HFFc6 (cell line): ENCODE measurements at regions not wholly inside any gene's neighbourhood (a gene's known extent, or its start where the extent isn't known, plus 50 kb on each side); places are given as distances from the start of the nearest gene placed in this dataset.

ENCODE experiments used
- DNase-seq: peaks from one replicate; pipeline ENCODE4 v3.0.0-alpha.2; 2018
- H3K27ac Mint-ChIP-seq: 2 replicates; pipeline ENCODE4 v1.8.0; 2020; ENCODE audit warnings: mild to moderate bottlenecking, mixed read lengths
- H3K27me3 Mint-ChIP-seq: 2 replicates; pipeline ENCODE4 v1.8.0; 2021; ENCODE audit warnings: mild to moderate bottlenecking, moderate library complexity, mixed read lengths; ENCODE audit not compliant: insufficient read depth
- H3K36me3 Mint-ChIP-seq: 2 replicates; pipeline ENCODE4 v1.8.0; 2021; ENCODE audit warnings: low read depth, mixed read lengths
- H3K4me1 Mint-ChIP-seq: 2 replicates; pipeline ENCODE4 v1.8.0; 2020; ENCODE audit warnings: low read depth, mixed read lengths
- H3K4me3 Mint-ChIP-seq: 2 replicates; pipeline ENCODE4 v1.8.0; 2020; ENCODE audit warnings: mild to moderate bottlenecking, moderate library complexity, mixed read lengths
- H3K9me3 Mint-ChIP-seq: 2 replicates; pipeline ENCODE4 v1.8.0; 2020; ENCODE audit warnings: mild to moderate bottlenecking, mixed read lengths
- TF ChIP-seq, protein P1 (sequence below): fragments of 200-600 bp; sonication (generic); IDR thresholded peaks from 2 replicates; pipeline ENCODE4 v1.5.0; 2021; ENCODE audit warnings: antibody characterized with exemption, mild to moderate bottlenecking

- Mint-ChIP-seq H3K9me3 (peaks cover 7% of the 10 kb centered on the region), H3K36me3 (no peaks in the 10 kb centered on the region), H3K4me3 (no peak overlapping the region), H3K27ac (no peak overlapping the region; the same call in 1 of the 2 replicates), H3K27me3 (0 out of 2 replicates have a peak, but pooled peaks cover 4% of the 10 kb centered on the region), H3K4me1 (peaks cover 19% of the 10 kb centered on the region)
- TF ChIP-seq, protein P1, sequence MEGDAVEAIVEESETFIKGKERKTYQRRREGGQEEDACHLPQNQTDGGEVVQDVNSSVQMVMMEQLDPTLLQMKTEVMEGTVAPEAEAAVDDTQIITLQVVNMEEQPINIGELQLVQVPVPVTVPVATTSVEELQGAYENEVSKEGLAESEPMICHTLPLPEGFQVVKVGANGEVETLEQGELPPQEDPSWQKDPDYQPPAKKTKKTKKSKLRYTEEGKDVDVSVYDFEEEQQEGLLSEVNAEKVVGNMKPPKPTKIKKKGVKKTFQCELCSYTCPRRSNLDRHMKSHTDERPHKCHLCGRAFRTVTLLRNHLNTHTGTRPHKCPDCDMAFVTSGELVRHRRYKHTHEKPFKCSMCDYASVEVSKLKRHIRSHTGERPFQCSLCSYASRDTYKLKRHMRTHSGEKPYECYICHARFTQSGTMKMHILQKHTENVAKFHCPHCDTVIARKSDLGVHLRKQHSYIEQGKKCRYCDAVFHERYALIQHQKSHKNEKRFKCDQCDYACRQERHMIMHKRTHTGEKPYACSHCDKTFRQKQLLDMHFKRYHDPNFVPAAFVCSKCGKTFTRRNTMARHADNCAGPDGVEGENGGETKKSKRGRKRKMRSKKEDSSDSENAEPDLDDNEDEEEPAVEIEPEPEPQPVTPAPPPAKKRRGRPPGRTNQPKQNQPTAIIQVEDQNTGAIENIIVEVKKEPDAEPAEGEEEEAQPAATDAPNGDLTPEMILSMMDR, result no peak
- no peak for DNase-seq
These were observed 130.5 kb downstream of the KLF13 start for GRCh38 chr15:31457161-31457560.

- no peaks in the 10 kb centered on the region for H3K36me3 Mint-ChIP-seq
- peaks cover 7% of the 10 kb centered on the region for H3K9me3 Mint-ChIP-seq
- H3K4me1 Mint-ChIP-seq, result peaks cover 19% of the 10 kb centered on the region
- peak; percentile 46 for DNase-seq
- TF ChIP-seq, protein P1, result no peak
- no peak overlapping the region for H3K4me3 Mint-ChIP-seq
- H3K27ac Mint-ChIP-seq, result no peak overlapping the region; the same call in 1 of the 2 replicates
- 0 out of 2 replicates have a peak, but pooled peaks cover 4% of the 10 kb centered on the region for H3K27me3 Mint-ChIP-seq
These were observed 131.2 kb downstream of the KLF13 start for GRCh38 chr15:31457631-31458526.

DNA sequence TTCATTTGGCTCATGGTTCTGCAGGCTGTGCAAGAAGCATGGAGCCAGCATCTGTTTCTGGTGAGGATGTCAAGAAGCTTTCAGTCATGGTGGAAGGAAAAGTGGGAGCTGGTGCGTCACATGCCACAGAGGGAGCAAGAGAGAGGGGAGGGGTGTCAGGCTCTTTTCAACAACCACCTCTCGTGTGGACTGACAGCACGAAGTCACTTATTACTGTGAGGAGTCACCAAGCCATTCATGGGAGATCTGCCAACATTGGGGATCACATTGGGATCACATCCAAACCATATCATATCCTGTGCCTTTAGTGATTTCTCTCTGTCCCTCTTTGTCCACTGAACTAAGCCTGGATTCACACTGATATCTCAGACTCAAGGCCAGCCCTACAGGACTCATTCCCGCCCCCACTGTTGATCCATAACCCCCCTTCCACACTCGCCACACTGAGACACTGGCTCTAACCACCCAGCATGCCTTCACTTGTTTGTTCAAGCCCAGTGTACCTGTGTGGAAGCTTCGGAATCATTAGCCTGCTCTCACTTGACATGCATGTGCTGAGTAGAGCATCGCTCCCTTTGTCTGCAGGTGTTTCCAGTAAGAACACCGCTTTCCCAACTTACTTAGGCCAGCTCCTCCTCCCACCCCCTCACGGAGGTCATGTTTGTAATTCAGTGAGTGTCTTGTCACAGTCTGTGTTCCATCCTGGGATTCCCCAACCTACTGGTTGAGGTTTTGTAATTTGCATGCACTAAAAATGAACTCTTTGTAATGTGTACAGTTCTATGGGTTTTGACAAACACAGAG is 132.2 kb downstream of the KLF13 start:
- peaks cover 7% of the 10 kb centered on the region for H3K9me3 Mint-ChIP-seq
- no peak overlapping the region for H3K4me3 Mint-ChIP-seq
- H3K27me3 Mint-ChIP-seq, result 0 out of 2 replicates have a peak, but pooled peaks cover 4% of the 10 kb centered on the region
- peaks cover 19% of the 10 kb centered on the region for H3K4me1 Mint-ChIP-seq
- H3K27ac Mint-ChIP-seq, result no peak overlapping the region
- no peaks in the 10 kb centered on the region for H3K36me3 Mint-ChIP-seq
- TF ChIP-seq, protein P1, result no peak
- no peak for DNase-seq

DNA sequence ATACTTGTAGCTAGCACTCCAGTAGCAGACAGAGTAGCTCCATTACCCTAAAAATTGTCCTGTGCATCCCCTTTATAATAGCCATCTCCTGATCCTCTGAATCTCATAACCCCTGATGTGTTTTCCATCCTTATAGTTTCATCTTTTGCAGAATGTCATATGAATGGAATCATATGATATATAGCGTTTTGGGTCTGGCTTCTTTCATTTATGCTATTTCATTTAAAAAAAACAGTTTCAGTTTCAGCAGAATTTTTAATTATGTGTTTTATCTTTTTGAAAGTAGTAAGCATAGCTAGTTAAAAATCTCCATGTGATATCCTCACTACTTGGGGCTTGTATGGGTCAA is 132.7 kb downstream of the KLF13 start:
- Mint-ChIP-seq H3K4me3 (no peak overlapping the region), H3K4me1 (peaks cover 19% of the 10 kb centered on the region), H3K27ac (no peak overlapping the region), H3K27me3 (peaks cover 4% of the 10 kb centered on the region; the same call in 1 of the 2 replicates), H3K9me3 (peaks cover 7% of the 10 kb centered on the region), H3K36me3 (no peaks in the 10 kb centered on the region)
- no peak for DNase-seq
- TF ChIP-seq, protein P1, result no peak

- DNase-seq, result no peak
- Mint-ChIP-seq H3K4me3 (no peak overlapping the region), H3K4me1 (peaks cover 19% of the 10 kb centered on the region), H3K27ac (no peak overlapping the region), H3K9me3 (no peaks in the 10 kb centered on the region), H3K36me3 (no peaks in the 10 kb centered on the region), H3K27me3 (peaks cover 14% of the 10 kb centered on the region)
- TF ChIP-seq, protein P1, result no peak
These were observed 134.7 kb downstream of the KLF13 start for GRCh38 chr15:31461375-31461774.
